VCaP (cell line): ENCODE measurements at regions not wholly inside any gene's neighbourhood (a gene's known extent, or its start where the extent isn't known, plus 50 kb on each side); places are given as distances from the start of the nearest gene placed in this dataset.

Experiments used
- H3K27ac ChIP-seq: fragments of 450-650 bp; 2 replicates; pipeline ENCODE4 v1.5.1; 2017
- CTCF ChIP-seq: fragments of 450-650 bp; conservative IDR thresholded peaks from 2 replicates; pipeline ENCODE4 v1.5.1; 2017; ENCODE audit warnings: mild to moderate bottlenecking, moderate library complexity

GRCh38 chr14:49194067-49194466 lies 392.1 kb downstream of the RPS29 start:
- H3K27ac ChIP-seq = no peak overlapping the region
- TF ChIP-seq CTCF = no peak

GRCh38 chr14:49193332-49194065 lies 392.7 kb downstream of the RPS29 start:
- TF ChIP-seq CTCF = no peak
- H3K27ac ChIP-seq = no peak overlapping the region

- H3K27ac ChIP-seq = no peak overlapping the region
- TF ChIP-seq CTCF = no peak
Measured at GRCh38 chr14:49191380-49191779, 394.8 kb downstream of the RPS29 start.

GRCh38 chr14:49189375-49189774 lies 396.8 kb downstream of the RPS29 start:
- H3K27ac ChIP-seq = no peak overlapping the region
- no peak for TF ChIP-seq CTCF

- no peak overlapping the region for H3K27ac ChIP-seq
- no peak for TF ChIP-seq CTCF
Measured at GRCh38 chr14:49187799-49188198, 398.4 kb downstream of the RPS29 start.

- no peak overlapping the region for H3K27ac ChIP-seq
- TF ChIP-seq CTCF = peak; percentile 76
Measured at GRCh38 chr14:49173765-49174373, 412.3 kb downstream of the RPS29 start.

GRCh38 chr14:49164074-49164473 lies 422.1 kb downstream of the RPS29 start:
- H3K27ac ChIP-seq = no peak overlapping the region; the same call in 1 of the 2 replicates
- no peak for TF ChIP-seq CTCF
